ENCODE measurements at regions not wholly inside any gene's neighbourhood (a gene's known extent, or its start where the extent isn't known, plus 50 kb on each side); places are given as distances from the start of the nearest gene placed in this dataset.

GRCh38 chr5:8363138-8363537, 494.2 kb downstream of the MTRR start:
- Histone ChIP-seq H3K27me3 (ENCODE audit: control insufficient read depth, insufficient read depth, low read length) (no peaks in the 10 kb centered on the region), H3K27ac (ENCODE audit: low read length) (no peak overlapping the region), H3K9me3 (ENCODE audit: control insufficient read depth, insufficient read depth, low read length) (no peaks in the 10 kb centered on the region), H3K4me3 (ENCODE audit: low read length) (no peak overlapping the region), H3K4me1 (ENCODE audit: control insufficient read depth, insufficient read depth, low read length) (no peaks in the 10 kb centered on the region), H3K36me3 (ENCODE audit: control insufficient read depth, insufficient read depth, low read length) (no peaks in the 10 kb centered on the region)
- intact Hi-C loops (cut with micrococcal nuclease), result no loop called here
- Mint-ChIP-seq H3K4me1 (no peaks in the 10 kb centered on the region), H3K36me3 (no peaks in the 10 kb centered on the region), H3K4me3 (no peak overlapping the region), H3K27me3 (ENCODE audit: low read depth in 2 of 2) (no peaks in the 10 kb centered on the region), H3K27ac (no peak overlapping the region), H3K9me3 (peaks cover 6 to 12% of the 10 kb centered on the region in 2 donors)
- TF ChIP-seq, protein P1, sequence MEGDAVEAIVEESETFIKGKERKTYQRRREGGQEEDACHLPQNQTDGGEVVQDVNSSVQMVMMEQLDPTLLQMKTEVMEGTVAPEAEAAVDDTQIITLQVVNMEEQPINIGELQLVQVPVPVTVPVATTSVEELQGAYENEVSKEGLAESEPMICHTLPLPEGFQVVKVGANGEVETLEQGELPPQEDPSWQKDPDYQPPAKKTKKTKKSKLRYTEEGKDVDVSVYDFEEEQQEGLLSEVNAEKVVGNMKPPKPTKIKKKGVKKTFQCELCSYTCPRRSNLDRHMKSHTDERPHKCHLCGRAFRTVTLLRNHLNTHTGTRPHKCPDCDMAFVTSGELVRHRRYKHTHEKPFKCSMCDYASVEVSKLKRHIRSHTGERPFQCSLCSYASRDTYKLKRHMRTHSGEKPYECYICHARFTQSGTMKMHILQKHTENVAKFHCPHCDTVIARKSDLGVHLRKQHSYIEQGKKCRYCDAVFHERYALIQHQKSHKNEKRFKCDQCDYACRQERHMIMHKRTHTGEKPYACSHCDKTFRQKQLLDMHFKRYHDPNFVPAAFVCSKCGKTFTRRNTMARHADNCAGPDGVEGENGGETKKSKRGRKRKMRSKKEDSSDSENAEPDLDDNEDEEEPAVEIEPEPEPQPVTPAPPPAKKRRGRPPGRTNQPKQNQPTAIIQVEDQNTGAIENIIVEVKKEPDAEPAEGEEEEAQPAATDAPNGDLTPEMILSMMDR (IDR thresholded peaks at IDR 0.05), result no peak
- DNase-seq (no peak), ATAC-seq (no peak)
- WGBS (ENCODE audit: insufficient coverage), result 92% methylated on average over 3 of the region's 3 CpGs

- 61% methylated on average over 5 of the region's 6 CpGs for WGBS (ENCODE audit: insufficient coverage)
- H3K27ac ChIP-seq (ENCODE audit: low read length), result no peak overlapping the region
- no peaks in the 10 kb centered on the region for H3K9me3 ChIP-seq (ENCODE audit: control insufficient read depth, insufficient read depth, low read length)
- Mint-ChIP-seq H3K27me3 (ENCODE audit: low read depth in 2 of 2) (no peaks in the 10 kb centered on the region), H3K4me1 (no peaks in the 10 kb centered on the region), H3K27ac (no peak overlapping the region), H3K4me3 (no peak overlapping the region), H3K9me3 (peaks cover 6 to 14% of the 10 kb centered on the region in 2 donors), H3K36me3 (no peaks in the 10 kb centered on the region)
- no peaks in the 10 kb centered on the region for H3K36me3 ChIP-seq (ENCODE audit: control insufficient read depth, insufficient read depth, low read length)
- H3K4me1 ChIP-seq (ENCODE audit: control insufficient read depth, insufficient read depth, low read length), result no peaks in the 10 kb centered on the region
- no peaks in the 10 kb centered on the region for H3K27me3 ChIP-seq (ENCODE audit: control insufficient read depth, insufficient read depth, low read length)
- ATAC-seq (no peak), DNase-seq (no peak)
- H3K4me3 ChIP-seq (ENCODE audit: low read length), result no peak overlapping the region
- TF ChIP-seq, protein P1 (IDR thresholded peaks at IDR 0.05), result no peak
- intact Hi-C loops (cut with micrococcal nuclease), result no loop called here
Measured at GRCh38 chr5:8366266-8366665, 497.3 kb downstream of the MTRR start.

DNA sequence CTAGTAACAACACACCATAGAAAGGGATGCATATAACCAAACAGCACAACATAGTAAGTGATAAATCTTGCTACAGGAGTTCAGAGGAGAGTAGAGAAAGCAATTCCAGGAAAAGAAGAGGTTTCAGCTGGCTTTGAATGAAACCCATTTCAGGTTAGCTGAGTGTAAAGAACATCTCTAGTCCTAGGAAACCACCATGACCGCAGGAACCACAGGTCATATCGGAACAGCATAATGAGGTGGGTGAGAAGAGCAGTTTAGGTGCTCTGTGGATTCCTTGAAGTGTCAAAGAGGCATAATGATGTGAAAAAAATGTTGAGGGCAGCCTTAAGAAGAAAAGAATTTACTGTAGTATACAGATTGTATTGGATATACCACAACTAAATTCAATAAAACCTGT, 507.5 kb downstream of the MTRR start:
- no peaks in the 10 kb centered on the region for H3K27me3 ChIP-seq (ENCODE audit: control insufficient read depth, insufficient read depth, low read length)
- Mint-ChIP-seq H3K27ac (no peak overlapping the region), H3K4me3 (no peak overlapping the region), H3K9me3 (peaks cover 5 to 11% of the 10 kb centered on the region in 2 donors), H3K4me1 (peaks cover 0 to 4% of the 10 kb centered on the region in 2 donors), H3K27me3 (ENCODE audit: low read depth in 2 of 2) (no peaks in the 10 kb centered on the region), H3K36me3 (no peaks in the 10 kb centered on the region)
- 55% methylated on average over 2 of the region's 2 CpGs for WGBS (ENCODE audit: insufficient coverage)
- no peaks in the 10 kb centered on the region for H3K36me3 ChIP-seq (ENCODE audit: control insufficient read depth, insufficient read depth, low read length)
- DNase-seq (no peak), ATAC-seq (no peak)
- H3K4me1 ChIP-seq (ENCODE audit: control insufficient read depth, insufficient read depth, low read length), result no peaks in the 10 kb centered on the region
- TF ChIP-seq, protein P1 (IDR thresholded peaks at IDR 0.05), result no peak
- no peak overlapping the region for H3K4me3 ChIP-seq (ENCODE audit: low read length)
- H3K27ac ChIP-seq (ENCODE audit: low read length), result no peak overlapping the region
- no peaks in the 10 kb centered on the region for H3K9me3 ChIP-seq (ENCODE audit: control insufficient read depth, insufficient read depth, low read length)
- intact Hi-C loops (cut with micrococcal nuclease), result no loop called here

- intact Hi-C loops (cut with micrococcal nuclease), result no loop called here
- DNase-seq, result no peak
- ATAC-seq, result no peak
- Mint-ChIP-seq H3K36me3 (no peaks in the 10 kb centered on the region), H3K27me3 (ENCODE audit: low read depth in 2 of 2) (no peaks in the 10 kb centered on the region), H3K9me3 (peaks cover 0 to 8% of the 10 kb centered on the region in 2 donors), H3K4me3 (no peak overlapping the region), H3K4me1 (no peaks in the 10 kb centered on the region), H3K27ac (no peak overlapping the region)
- no peak overlapping the region for H3K27ac ChIP-seq (ENCODE audit: low read length)
- no peaks in the 10 kb centered on the region for H3K4me1 ChIP-seq (ENCODE audit: control insufficient read depth, insufficient read depth, low read length)
- H3K9me3 ChIP-seq (ENCODE audit: control insufficient read depth, insufficient read depth, low read length), result no peaks in the 10 kb centered on the region
- H3K4me3 ChIP-seq (ENCODE audit: low read length), result no peak overlapping the region
- no peaks in the 10 kb centered on the region for H3K27me3 ChIP-seq (ENCODE audit: control insufficient read depth, insufficient read depth, low read length)
- no peaks in the 10 kb centered on the region for H3K36me3 ChIP-seq (ENCODE audit: control insufficient read depth, insufficient read depth, low read length)
- TF ChIP-seq, protein P1 (IDR thresholded peaks at IDR 0.05), result no peak
Measured at GRCh38 chr5:8381972-8382371, 513.0 kb downstream of the MTRR start.

Measured in natural killer cell (primary cell).